ENCODE measurements at regions not wholly inside any gene's neighbourhood (a gene's known extent, or its start where the extent isn't known, plus 50 kb on each side); places are given as distances from the start of the nearest gene placed in this dataset.

GRCh38 chr18:45522371-45522770 lies 92.9 kb upstream of the SLC14A2 start:
- DNase-seq (ENCODE audit: low spot score), result no peak
- TF ChIP-seq CTCF (IDR thresholded peaks at IDR 0.05; ENCODE audit: extremely low read depth, insufficient read depth, missing control alignments), result no peak
- in situ Hi-C loops (cut with MboI; ENCODE audit: low pct_unique_long_range_greater_than_20kb, low sequenced_read_pairs, unreplicated experiment), result no loop called here

DNA sequence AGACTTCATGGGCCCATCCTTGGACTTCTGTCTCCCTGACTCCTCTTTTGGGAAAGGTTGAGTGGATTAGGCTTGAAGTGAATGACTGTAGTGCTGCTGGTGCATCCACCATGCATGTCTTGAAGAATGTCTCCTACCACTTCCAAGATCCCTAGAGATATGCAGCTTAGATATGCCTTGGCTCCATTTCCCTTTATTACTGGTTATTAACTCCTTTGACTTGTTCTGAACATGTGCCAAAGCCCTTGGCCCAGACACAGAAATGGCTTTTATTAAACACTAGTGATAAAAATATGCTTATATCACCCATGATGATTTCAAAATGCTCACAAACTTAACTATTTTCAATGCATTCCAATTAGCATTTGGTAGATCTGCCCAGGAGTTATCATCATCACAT lies 90.0 kb upstream of the SLC14A2 start:
- TF ChIP-seq CTCF (IDR thresholded peaks at IDR 0.05; ENCODE audit: extremely low read depth, insufficient read depth, missing control alignments), result no peak
- in situ Hi-C loops (cut with MboI; ENCODE audit: low pct_unique_long_range_greater_than_20kb, low sequenced_read_pairs, unreplicated experiment), result no loop called here
- no peak for DNase-seq (ENCODE audit: low spot score)

DNA sequence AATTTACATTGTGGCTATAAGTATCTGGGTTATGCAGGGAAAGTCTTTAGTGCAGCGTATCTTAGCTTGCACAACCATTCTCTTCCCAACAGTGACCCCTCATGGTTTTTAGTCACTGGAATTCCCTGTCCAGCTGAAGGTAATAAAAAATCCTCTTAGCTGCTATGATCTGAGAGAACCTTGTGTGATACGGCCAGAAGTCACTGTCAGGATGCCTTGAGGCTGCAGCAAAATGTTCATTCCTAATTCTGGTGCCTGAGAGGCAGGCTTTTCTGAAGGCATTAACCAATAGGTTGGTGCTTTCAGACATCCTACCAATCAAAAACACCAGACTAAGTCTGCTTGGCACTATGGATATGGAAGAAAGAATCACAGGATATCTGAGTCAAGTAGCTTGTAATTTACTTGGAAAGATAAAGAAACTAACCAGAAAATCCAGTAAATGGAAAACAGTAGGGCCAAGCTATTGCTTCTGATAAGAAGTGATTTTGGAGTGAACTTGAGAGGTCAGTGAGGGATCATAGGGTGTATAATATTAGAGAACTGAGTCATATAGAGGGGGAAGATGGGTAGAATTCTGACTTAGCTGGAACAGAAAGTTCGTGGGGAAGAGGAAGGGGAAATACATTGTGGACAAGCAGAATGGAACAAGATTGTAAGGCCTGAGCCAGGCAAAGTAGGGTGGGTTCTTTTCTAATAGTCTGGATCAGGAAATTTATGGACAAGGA lies 89.0 kb upstream of the SLC14A2 start:
- no peak for TF ChIP-seq CTCF (IDR thresholded peaks at IDR 0.05; ENCODE audit: extremely low read depth, insufficient read depth, missing control alignments)
- in situ Hi-C loops (cut with MboI; ENCODE audit: low pct_unique_long_range_greater_than_20kb, low sequenced_read_pairs, unreplicated experiment), result no loop called here
- no peak for DNase-seq (ENCODE audit: low spot score)

DNA sequence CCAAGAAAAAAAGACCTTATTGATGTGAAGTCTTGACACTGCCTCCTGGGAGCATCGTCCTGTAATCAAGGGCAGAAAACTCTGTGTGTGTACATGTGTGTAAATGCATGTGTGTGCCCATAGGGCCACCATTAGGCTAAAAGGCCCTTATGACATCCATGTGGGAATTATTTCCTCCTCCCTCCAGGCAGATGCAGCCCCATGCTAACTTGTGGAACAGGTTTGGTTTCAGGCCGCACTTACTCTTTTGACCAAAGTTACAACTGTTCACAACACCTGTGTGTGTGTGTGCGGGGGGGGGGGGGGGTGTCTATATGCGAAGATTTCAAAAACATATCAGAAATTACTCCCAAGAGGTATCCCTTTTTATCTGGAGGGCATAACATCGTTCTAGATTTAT lies 87.4 kb upstream of the SLC14A2 start:
- in situ Hi-C loops (cut with MboI; ENCODE audit: low pct_unique_long_range_greater_than_20kb, low sequenced_read_pairs, unreplicated experiment), result no loop called here
- no peak for DNase-seq (ENCODE audit: low spot score)
- TF ChIP-seq CTCF (IDR thresholded peaks at IDR 0.05; ENCODE audit: extremely low read depth, insufficient read depth, missing control alignments), result no peak

DNA sequence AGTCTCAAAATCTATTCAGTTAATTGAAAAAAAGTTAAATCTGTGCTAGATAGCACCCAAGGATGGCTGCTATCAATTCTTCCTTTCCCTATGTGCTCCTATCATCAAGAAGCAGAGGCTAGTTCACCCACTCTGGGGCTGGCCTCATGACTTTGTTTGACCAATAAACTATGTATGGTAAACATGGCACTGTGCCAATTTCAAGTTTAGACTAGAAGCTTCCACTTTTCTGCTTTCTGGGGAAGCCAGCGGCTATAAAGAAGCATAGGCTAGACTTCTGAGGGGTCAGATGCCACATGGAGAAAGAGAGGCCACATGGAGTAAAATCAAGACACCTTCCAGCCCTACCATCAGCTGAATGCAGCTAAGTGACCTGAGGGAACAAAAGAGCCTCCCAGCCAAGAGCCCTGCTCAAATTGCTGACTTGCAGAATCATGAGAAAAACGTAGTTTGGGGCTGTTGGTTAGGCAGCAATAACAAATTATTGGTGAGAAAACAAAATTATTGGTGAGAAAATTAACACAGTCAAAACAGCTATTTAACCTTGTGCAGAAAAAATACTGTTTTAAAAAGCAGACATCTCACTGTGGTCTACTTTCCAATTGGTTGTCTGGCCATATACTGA lies 86.5 kb upstream of the SLC14A2 start:
- no peak for DNase-seq (ENCODE audit: low spot score)
- no peak for TF ChIP-seq CTCF (IDR thresholded peaks at IDR 0.05; ENCODE audit: extremely low read depth, insufficient read depth, missing control alignments)
- in situ Hi-C loops (cut with MboI; ENCODE audit: low pct_unique_long_range_greater_than_20kb, low sequenced_read_pairs, unreplicated experiment), result no loop called here

DNA sequence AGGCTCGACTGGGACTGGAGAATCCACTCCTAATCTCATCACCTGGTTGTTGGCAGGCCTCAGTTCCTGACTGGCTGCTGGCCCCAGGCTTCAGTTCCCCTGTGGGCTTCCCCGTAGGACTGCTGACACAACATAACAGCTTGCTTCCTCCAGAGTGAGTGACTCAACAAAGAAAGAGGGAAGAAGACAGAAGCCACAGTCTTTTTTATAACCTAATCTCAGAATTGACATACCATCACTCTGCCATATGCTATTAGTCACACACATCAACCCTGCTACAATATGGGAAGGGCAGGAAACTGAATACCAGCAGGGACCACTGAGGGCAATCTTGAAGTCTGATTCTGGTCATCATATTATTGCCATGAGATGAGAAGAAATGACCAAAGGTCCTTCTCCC lies 76.8 kb upstream of the SLC14A2 start:
- TF ChIP-seq CTCF (IDR thresholded peaks at IDR 0.05; ENCODE audit: extremely low read depth, insufficient read depth, missing control alignments), result no peak
- in situ Hi-C loops (cut with MboI; ENCODE audit: low pct_unique_long_range_greater_than_20kb, low sequenced_read_pairs, unreplicated experiment), result no loop called here
- no peak for DNase-seq (ENCODE audit: low spot score)

Measured in GM13977 (cell line).